ENCODE measurements at regions not wholly inside any gene's neighbourhood (a gene's known extent, or its start where the extent isn't known, plus 50 kb on each side); places are given as distances from the start of the nearest gene placed in this dataset.

DNA sequence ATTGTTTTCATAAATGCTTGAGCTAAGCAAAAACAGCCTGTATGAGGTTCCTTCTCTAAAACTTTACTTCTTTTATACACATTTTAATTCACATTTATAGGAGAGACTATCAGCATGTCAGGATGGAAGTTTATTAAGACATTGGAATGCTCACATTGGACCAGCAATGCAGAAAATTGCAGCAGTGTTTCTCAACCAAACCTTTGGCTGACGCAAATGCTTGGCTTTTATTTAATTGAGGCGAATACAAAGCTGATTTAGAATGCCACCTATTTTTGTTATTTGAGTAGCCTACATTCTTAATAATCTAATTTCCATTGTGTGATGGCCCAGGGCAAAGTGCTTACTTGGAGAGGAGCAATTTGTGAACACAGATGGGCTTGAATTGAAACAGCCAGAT lies 283.2 kb downstream of the ARL4A start:
- TF ChIP-seq POLR2A (IDR thresholded peaks at IDR 0.05) = no peak
- TF ChIP-seq, protein P1, sequence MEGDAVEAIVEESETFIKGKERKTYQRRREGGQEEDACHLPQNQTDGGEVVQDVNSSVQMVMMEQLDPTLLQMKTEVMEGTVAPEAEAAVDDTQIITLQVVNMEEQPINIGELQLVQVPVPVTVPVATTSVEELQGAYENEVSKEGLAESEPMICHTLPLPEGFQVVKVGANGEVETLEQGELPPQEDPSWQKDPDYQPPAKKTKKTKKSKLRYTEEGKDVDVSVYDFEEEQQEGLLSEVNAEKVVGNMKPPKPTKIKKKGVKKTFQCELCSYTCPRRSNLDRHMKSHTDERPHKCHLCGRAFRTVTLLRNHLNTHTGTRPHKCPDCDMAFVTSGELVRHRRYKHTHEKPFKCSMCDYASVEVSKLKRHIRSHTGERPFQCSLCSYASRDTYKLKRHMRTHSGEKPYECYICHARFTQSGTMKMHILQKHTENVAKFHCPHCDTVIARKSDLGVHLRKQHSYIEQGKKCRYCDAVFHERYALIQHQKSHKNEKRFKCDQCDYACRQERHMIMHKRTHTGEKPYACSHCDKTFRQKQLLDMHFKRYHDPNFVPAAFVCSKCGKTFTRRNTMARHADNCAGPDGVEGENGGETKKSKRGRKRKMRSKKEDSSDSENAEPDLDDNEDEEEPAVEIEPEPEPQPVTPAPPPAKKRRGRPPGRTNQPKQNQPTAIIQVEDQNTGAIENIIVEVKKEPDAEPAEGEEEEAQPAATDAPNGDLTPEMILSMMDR (IDR thresholded peaks at IDR 0.05) = no peak
- Histone ChIP-seq H3K27ac (no peak overlapping the region), H3K9me3 (replicated peaks in 1 of 3) (no peaks in the 10 kb centered on the region), H3K27me3 (no peaks in the 10 kb centered on the region), H3K36me3 (replicated peaks in 1 of 2) (no peaks in the 10 kb centered on the region), H3K4me3 (no peak overlapping the region), H3K4me1 (replicated peaks in 1 of 2) (no peaks in the 10 kb centered on the region)
- intact Hi-C loops (cut with DNase I) = no loop called here
- no peak for DNase-seq
- WGBS, 4 donors = 73 to 85% (median 78%) methylated on average over 2 of the region's 2 CpGs

DNA sequence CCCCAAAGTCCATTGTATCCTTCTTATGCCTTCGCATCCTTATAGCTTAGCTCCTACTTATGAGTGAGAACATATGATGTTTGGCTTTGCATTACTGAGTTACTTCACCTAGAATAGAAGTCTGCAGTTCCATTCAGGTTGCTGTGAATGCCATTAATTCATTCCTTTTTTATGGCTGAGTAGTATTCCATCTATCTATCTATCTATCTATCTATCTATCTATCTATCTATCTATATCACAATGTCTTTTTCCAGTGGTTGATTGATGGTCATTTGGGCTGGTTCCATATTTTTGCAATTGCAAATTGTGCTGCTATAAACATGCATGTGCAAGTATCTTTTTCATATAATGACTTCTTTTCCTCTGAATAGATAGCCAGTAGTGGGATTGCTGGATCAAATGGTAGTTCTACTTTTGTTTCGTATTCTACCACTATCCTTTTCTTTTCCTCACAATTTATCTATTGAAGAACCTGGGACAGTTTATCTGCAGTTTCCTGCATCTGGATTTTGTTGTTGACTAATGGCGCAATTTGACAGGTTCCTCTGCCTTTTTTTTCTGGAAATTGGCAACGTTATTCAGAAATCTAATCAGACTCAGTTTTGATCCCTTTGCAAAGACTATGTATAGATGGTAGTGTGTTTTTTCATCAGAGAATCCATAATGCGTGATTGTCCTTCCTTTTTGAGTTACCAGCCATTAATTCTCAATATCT lies 287.2 kb downstream of the ARL4A start:
- no peak for DNase-seq
- Histone ChIP-seq H3K9me3 (replicated peaks in 1 of 3) (no peaks in the 10 kb centered on the region), H3K4me1 (replicated peaks in 1 of 2) (no peaks in the 10 kb centered on the region), H3K4me3 (no peak overlapping the region), H3K36me3 (replicated peaks in 1 of 2) (no peaks in the 10 kb centered on the region), H3K27me3 (no peaks in the 10 kb centered on the region), H3K27ac (no peak overlapping the region)
- WGBS, 4 donors = 75 to 87% (median 78%) methylated on average over 5 of the region's 5 CpGs
- TF ChIP-seq, protein P1 (IDR thresholded peaks at IDR 0.05) = no peak
- TF ChIP-seq POLR2A (IDR thresholded peaks at IDR 0.05) = no peak
- intact Hi-C loops (cut with DNase I) = no loop called here

DNA sequence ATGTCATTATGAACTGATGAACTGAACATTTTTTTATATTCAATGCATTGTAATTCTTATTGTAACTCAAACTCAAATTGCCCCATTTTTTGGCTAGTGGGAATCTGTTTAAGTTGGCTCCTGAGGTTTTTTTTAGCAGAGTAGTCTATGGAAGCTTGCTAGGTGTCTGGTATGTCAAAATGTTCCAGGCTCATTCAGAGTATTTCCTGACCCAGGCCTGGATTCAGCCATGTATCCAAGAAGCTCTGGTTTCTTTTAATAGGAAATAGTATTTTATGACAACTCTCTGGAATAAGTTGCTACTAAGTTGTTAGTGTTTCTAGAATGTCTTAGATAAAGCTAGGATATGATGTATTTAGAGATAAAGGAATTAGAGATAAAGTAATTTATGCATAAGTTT lies 288.0 kb downstream of the ARL4A start:
- H3K27ac ChIP-seq = no peak overlapping the region
- no peaks in the 10 kb centered on the region for H3K36me3 ChIP-seq (replicated peaks in 1 of 2)
- DNase-seq = no peak
- intact Hi-C loops (cut with DNase I) = no loop called here
- TF ChIP-seq, protein P1 (IDR thresholded peaks at IDR 0.05) = no peak
- TF ChIP-seq POLR2A (IDR thresholded peaks at IDR 0.05) = no peak
- no peaks in the 10 kb centered on the region for H3K9me3 ChIP-seq (replicated peaks in 1 of 3)
- H3K27me3 ChIP-seq = no peaks in the 10 kb centered on the region
- no peak overlapping the region for H3K4me3 ChIP-seq
- no peaks in the 10 kb centered on the region for H3K4me1 ChIP-seq (replicated peaks in 1 of 2)

DNA sequence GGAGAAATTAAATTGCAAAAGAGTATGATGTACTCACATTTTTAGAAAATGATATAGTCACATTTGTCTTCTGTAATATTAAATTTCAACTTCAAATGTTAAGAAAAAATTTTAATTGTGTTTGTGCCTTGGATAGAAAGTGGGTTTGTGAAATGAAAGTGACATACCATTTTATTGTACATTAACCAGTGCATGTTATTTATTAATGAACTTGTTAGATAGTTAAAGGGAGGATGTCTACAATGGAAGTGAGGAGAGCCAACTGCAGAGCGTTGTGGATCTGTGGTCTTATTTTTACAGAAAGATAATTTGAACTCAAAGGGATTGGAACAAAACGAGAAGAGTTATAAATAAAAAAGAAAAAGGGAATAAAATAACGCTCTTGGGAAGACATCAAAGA lies 291.7 kb downstream of the ARL4A start:
- Histone ChIP-seq H3K9me3 (replicated peaks in 1 of 3) (no peaks in the 10 kb centered on the region), H3K27ac (no peak overlapping the region), H3K4me1 (replicated peaks in 1 of 2) (no peaks in the 10 kb centered on the region), H3K27me3 (no peaks in the 10 kb centered on the region), H3K36me3 (replicated peaks in 1 of 2) (no peaks in the 10 kb centered on the region), H3K4me3 (no peak overlapping the region)
- TF ChIP-seq, protein P1 (IDR thresholded peaks at IDR 0.05) = no peak
- no peak for TF ChIP-seq POLR2A (IDR thresholded peaks at IDR 0.05)
- 60 to 76% (median 62%) methylated on average over 3 of the region's 3 CpGs for WGBS, 4 donors
- intact Hi-C loops (cut with DNase I) = no loop called here
- DNase-seq = no peak
